Common myeloid progenitor, CD34-positive (primary cell): ENCODE measurements at regions not wholly inside any gene's neighbourhood (a gene's known extent, or its start where the extent isn't known, plus 50 kb on each side); places are given as distances from the start of the nearest gene placed in this dataset.

Experiments
- CTCF ChIA-PET: fragments of 350-600 bp; sonication (Branson Sonifier 250); formaldehyde crosslinking; loops from one replicate; lab custom pipeline; 2021; ENCODE audit warnings: antibody characterized with exemption; lab: Charles Lee
- POLR2A ChIA-PET: fragments of 350-600 bp; sonication (Branson Sonifier 250); formaldehyde crosslinking; loops from one replicate; lab custom pipeline; 2021; ENCODE audit warnings: antibody characterized with exemption; lab: Charles Lee
- DNase-seq, 3 donors: peaks; one replicate each; pipeline versions ENCODE4 v3.0.0 to v3.0.0-alpha.2; 2013
- H3K27ac ChIP-seq, 2 experiments: 1 replicate in 1 of 2; 2 replicates in 1 of 2; pipeline ENCODE4 v1.7.0; 2013; ENCODE audit warnings: inconsistent platforms in 2 of 2, low read length in 2 of 2, mild to moderate bottlenecking in 2 of 2, low read depth in 1 of 2, moderate library complexity in 1 of 2; ENCODE audit not compliant: severe bottlenecking in 2 of 2, insufficient read depth in 1 of 2, poor library complexity in 1 of 2
- H3K27me3 ChIP-seq, 5 experiments: replicated peaks in 2 of 5; 1 replicate in 3 of 5; 2 replicates in 2 of 5; pipeline versions ENCODE4 v1.6.1 to v1.7.0; 2013; ENCODE audit warnings: low read length in 4 of 5, mild to moderate bottlenecking in 2 of 5, moderate library complexity in 2 of 5, inconsistent platforms in 1 of 5; ENCODE audit not compliant: insufficient read depth in 5 of 5, control insufficient read depth in 4 of 5
- H3K36me3 ChIP-seq, 4 experiments: 1 replicate in 2 of 4; 2 replicates in 2 of 4; pipeline versions ENCODE4 v1.6.1 to v1.7.0; 2013; ENCODE audit warnings: low read length in 3 of 4, control low read depth in 1 of 4, mild to moderate bottlenecking in 1 of 4; ENCODE audit not compliant: control insufficient read depth in 4 of 4, insufficient read depth in 4 of 4
- H3K4me1 ChIP-seq, 4 experiments: 1 replicate in 3 of 4; 2 replicates in 1 of 4; pipeline versions ENCODE4 v1.6.1 to v1.7.1; 2013; ENCODE audit warnings: low read length in 3 of 4, mild to moderate bottlenecking in 3 of 4, control low read depth in 1 of 4, inconsistent platforms in 1 of 4, moderate library complexity in 1 of 4; ENCODE audit not compliant: control insufficient read depth in 4 of 4, insufficient read depth in 4 of 4; ENCODE audit errors: control extremely low read depth in 1 of 4
- H3K4me3 ChIP-seq, 7 experiments: 1 replicate in 4 of 7; 2 replicates in 3 of 7; pipeline versions ENCODE4 v1.5.1 to v1.7.0; 2013; ENCODE audit warnings: mild to moderate bottlenecking in 7 of 7, low read length in 6 of 7, moderate library complexity in 6 of 7, inconsistent platforms in 2 of 7, low read depth in 2 of 7, control low read depth in 1 of 7; ENCODE audit not compliant: insufficient read depth in 4 of 7, control insufficient read depth in 1 of 7; ENCODE audit errors: extremely low read depth in 1 of 7
- H3K9me3 ChIP-seq, 5 experiments: 1 replicate in 4 of 5; 2 replicates in 1 of 5; pipeline versions ENCODE4 v1.6.1 to v1.7.1; 2013; ENCODE audit warnings: low read length in 4 of 5, mild to moderate bottlenecking in 2 of 5, inconsistent platforms in 1 of 5, low read depth in 1 of 5, moderate library complexity in 1 of 5; ENCODE audit not compliant: control insufficient read depth in 4 of 5, insufficient read depth in 2 of 5; ENCODE audit errors: control extremely low read depth in 1 of 5
- WGBS: methylation state at CpG from one replicate; pipeline ENCODE4 v1.1.5; 2013; ENCODE audit not compliant: insufficient coverage; 5-methylcytosine and 5-hydroxymethylcytosine counted together

DNA sequence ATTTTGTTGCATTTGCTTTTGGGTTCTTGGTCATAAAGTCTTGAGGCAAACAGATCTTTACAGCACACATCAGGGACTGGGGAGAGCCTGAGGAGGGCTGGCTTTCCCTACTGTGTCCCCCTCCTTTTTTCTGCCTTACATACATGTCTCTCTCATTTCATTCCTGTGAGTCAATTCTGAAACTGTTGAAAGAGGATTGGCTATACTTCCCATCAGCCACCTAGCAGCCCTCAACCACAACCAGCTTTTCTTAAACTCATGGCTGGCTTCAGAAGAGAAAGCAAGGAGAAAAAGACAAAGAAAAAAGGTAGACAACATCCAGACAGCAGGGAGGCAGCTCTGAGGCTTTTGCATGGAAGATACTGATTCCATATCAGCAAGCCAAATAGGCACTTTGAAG, 374.8 kb upstream of the KIF2A start:
- CTCF ChIA-PET = interaction anchor here (1.0 kb wide), 1 partner anchor 11 kb away, joined by 3 read pairs; no protein-coding TSS in a partner anchor
- POLR2A ChIA-PET = no interaction called here

DNA sequence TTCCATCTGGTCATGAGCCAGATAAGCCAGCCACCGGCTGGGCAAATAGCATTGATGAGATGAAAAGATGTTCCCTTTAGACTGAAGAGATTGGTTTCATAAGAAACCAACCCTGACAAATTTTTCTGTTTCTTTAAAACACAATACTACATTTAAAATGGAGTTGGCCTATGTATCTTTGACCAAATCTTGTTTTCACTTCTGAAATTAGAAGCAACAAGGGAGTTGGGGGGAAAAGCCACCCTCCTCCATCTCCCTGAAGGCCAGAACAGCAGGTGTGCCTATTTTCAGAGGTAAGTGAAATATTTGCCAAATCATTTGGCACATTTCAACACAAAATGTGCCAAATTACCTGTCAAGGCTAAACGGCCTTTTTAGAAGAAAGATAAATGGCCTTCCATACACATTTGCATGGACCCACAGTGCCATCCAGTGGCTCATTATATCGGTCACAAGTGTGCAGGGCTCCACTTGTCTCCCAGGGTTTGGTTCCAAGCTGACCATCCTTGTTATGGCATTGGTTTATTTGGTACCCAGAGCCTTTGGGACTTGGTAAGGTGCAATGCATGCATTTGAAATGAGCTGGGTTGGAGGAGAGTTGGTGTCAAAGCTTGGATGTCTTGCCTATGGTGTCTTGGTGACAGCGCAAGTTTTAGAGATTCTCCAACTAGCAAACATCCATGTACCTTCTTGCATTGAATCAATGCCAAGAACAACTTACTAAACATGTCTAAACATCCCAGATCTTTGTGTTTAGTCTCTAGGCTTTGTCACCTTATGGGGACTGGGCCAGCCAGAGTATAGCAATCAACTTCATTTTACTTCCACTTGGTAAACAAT, 372.0 kb upstream of the KIF2A start:
- ChIA-PET POLR2A (interaction anchor here (0.6 kb wide), 1 partner anchor 775 kb away, joined by 6 read pairs; no protein-coding TSS in a partner anchor), CTCF (interaction anchor here (0.6 to 3.0 kb wide), 5 partner anchors 17 to 1273 kb away, joined by 3 to 11 read pairs (median 3); no protein-coding TSS in a partner anchor)
- H3K27ac ChIP-seq = no peak overlapping the region
- peaks cover 0 to 3% (median 0%) of the 10 kb centered on the region in 4 experiments for H3K4me1 ChIP-seq
- peak overlapping the region in 3 of 7 experiments; percentile 22 to 59 (median 25) for H3K4me3 ChIP-seq
- H3K27me3 ChIP-seq = no peaks in the 10 kb centered on the region
- H3K9me3 ChIP-seq = no peaks in the 10 kb centered on the region
- peak; percentile 64 to 83 (median 77) for DNase-seq
- 0% methylated on average over 2 of the region's 4 CpGs for WGBS
- no peaks in the 10 kb centered on the region for H3K36me3 ChIP-seq

More for the DNA sequence above, 374.8 kb upstream of the KIF2A start:
- DNase-seq = no peak
- Histone ChIP-seq H3K27me3 (no peaks in the 10 kb centered on the region), H3K4me3 (no peak overlapping the region), H3K4me1 (peaks cover 0 to 3% (median 0%) of the 10 kb centered on the region in 4 experiments), H3K27ac (no peak overlapping the region), H3K36me3 (no peaks in the 10 kb centered on the region), H3K9me3 (no peaks in the 10 kb centered on the region)

DNA sequence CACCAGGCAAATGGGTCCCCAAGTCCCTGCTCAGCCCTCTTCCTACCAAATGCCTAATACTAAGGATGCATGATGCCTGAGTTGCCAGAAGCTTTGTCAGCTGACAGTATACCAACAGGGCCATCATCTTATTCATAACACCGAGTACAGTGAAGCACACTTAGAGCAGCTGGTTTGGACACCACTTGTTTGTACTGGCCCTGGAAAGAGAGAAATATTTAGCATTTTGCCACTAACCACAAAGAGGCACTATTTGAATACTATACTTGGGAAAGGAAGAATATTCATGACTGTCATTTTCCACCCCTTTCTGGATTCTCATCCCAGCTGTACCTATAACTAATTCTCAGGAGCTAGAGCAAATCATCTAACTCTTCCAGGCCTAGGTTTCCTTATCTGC, 364.4 kb upstream of the KIF2A start:
- H3K27ac ChIP-seq = no peak overlapping the region
- ChIA-PET CTCF (interaction anchor here (1.5 to 1.7 kb wide), 2 partner anchors 10 to 11 kb away, joined by 3 read pairs; no protein-coding TSS in a partner anchor), POLR2A (no interaction called here)
- no peaks in the 10 kb centered on the region for H3K36me3 ChIP-seq
- no peaks in the 10 kb centered on the region for H3K27me3 ChIP-seq
- WGBS = no CpG with 5 or more reads among the region's 1 CpG
- H3K9me3 ChIP-seq = no peaks in the 10 kb centered on the region
- H3K4me1 ChIP-seq = no peaks in the 10 kb centered on the region
- DNase-seq = no peak
- no peak overlapping the region for H3K4me3 ChIP-seq

DNA sequence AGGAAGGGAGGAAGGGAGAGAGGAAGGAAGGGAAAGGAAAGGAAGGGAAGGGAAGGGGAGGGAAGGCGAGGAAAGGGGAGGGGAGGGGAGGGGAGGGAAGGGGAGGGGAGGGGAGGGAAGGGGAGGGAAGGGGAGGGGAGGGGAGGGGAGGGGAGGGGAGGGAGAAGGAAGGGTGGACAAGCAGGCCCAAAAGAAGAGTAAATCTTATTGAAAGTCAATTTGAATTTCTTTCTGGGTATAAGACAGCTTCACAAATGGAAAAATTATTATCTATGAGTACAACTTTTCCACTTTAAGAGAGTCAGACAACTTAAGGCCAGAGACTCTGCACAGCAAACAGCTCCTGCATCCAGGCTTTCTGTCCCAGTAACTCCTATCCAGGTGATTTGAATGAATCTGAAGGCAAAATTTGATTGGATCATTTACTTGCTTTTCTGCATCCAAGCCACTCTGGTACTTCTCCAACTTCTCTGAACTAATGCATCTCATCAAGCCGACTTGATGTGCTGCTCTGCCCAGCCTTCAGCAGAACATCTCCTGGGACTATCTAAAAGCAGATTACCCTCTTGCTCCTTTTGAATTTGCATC, 363.4 kb upstream of the KIF2A start:
- ChIA-PET POLR2A (no interaction called here), CTCF (interaction anchor here (1.5 to 1.7 kb wide), 2 partner anchors 10 to 11 kb away, joined by 3 read pairs; no protein-coding TSS in a partner anchor)
- 100% methylated on average over 1 of the region's 2 CpGs for WGBS

DNA sequence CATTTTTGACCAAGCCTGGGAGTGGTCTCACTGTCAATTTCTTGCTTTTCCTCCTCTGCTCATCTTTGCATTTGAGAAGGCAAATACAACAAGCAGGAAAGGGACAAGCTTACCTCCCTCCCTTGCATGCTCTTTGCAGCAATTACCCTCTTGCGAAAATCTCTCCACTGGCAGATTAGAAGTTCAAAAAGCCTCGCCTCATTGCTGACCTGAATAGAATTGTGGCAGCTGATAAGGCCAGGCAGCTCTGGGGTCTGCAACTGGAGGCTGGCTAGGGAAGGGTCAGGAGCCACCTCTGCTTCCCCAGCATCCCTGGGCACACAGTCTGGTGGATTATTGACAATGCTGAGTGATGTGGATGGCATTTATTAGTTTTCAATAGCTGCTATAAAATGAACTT, 362.3 kb upstream of the KIF2A start:
- Histone ChIP-seq H3K27me3 (no peaks in the 10 kb centered on the region), H3K36me3 (no peaks in the 10 kb centered on the region), H3K4me3 (no peak overlapping the region), H3K4me1 (no peaks in the 10 kb centered on the region), H3K27ac (no peak overlapping the region), H3K9me3 (no peaks in the 10 kb centered on the region)
- no peak for DNase-seq
- WGBS = 89% methylated on average over 1 of the region's 2 CpGs
- POLR2A ChIA-PET = no interaction called here
- CTCF ChIA-PET = no interaction called here

More for the DNA sequence above, 363.4 kb upstream of the KIF2A start:
- no peaks in the 10 kb centered on the region for H3K9me3 ChIP-seq
- DNase-seq = no peak
- H3K4me3 ChIP-seq = no peak overlapping the region
- H3K36me3 ChIP-seq = no peaks in the 10 kb centered on the region
- no peaks in the 10 kb centered on the region for H3K4me1 ChIP-seq
- no peak overlapping the region for H3K27ac ChIP-seq
- no peaks in the 10 kb centered on the region for H3K27me3 ChIP-seq

DNA sequence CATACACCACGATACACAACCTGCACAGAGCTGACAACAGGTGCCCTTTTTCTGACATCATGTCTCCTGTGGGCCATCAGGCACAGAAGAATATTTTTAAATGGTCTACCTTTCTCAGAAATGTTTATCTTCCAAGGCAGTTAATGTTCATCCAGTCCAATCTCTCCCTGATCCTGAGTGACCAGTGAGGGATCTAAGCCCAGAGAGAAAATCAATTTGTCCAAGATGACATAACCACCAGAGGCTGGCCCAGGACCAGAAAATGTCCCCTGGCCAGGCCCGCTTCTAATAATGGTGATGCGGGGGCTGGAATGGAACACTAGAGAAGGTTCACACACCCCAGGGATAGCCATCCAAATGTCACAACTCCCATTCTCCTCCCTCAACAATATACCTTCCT, 357.9 kb upstream of the KIF2A start:
- Histone ChIP-seq H3K27ac (no peak overlapping the region), H3K9me3 (no peaks in the 10 kb centered on the region), H3K36me3 (no peaks in the 10 kb centered on the region), H3K27me3 (no peaks in the 10 kb centered on the region), H3K4me3 (no peak overlapping the region), H3K4me1 (no peaks in the 10 kb centered on the region)
- 100% methylated on average over 3 of the region's 3 CpGs for WGBS
- ChIA-PET POLR2A (no interaction called here), CTCF (no interaction called here)
- DNase-seq = no peak
